HG03521 (cell line): ENCODE measurements at regions not wholly inside any gene's neighbourhood (a gene's known extent, or its start where the extent isn't known, plus 50 kb on each side); places are given as distances from the start of the nearest gene placed in this dataset.
"Not testable (repeated sequence)": the region's sequence is repeated elsewhere in the genome, so short reads cannot be mapped to it uniquely, and the experiment has no call there.

Experiments used
- ATAC-seq: cut with Tn5 transposase; IDR thresholded peaks from one replicate; pipeline ENCODE4 v1.9.1; 2021; ENCODE audit warnings: mild to moderate bottlenecking, moderate library complexity; ENCODE audit not compliant: unreplicated experiment

DNA sequence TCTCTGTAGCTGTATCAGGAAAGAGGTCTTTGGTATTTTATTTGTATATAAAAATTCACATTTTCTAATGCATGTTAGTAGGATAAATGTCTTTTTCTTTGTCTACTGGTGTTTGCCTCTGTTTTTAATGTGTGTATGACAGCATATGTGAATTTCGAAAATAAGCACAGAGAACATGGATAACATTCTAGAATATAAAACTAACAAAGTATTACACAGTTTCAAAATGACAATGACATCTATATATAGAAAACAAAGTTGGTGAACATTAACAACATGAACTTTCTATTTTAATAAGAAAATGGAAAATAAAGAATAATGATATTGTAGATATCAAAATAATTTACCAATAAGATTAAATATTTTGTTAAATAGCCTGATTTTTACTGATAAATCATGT lies 608.0 kb downstream of the COL12A1 start:
- peak; percentile 26 for ATAC-seq

DNA sequence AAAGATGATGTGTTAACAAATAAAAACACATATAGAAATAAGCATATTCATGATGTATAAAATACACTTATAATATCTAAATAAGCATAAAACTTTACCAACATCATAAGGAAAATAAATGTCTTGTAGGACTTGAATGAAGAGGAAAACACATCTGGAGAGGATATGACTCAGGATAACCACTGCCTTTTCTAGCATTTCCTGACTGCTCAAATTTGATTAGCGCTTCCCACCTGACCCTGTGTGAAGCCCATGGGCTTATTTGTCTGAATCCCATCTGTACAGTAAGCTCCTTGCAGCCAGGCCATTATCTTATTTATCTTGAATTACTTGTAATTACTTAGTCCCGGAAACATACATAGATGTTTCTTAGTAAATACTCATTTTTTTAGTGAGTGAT lies 608.6 kb downstream of the COL12A1 start:
- ATAC-seq, result no peak

- ATAC-seq, result no peak
Observed at GRCh38 chr6:74596588-74596987, 609.3 kb downstream of the COL12A1 start.

DNA sequence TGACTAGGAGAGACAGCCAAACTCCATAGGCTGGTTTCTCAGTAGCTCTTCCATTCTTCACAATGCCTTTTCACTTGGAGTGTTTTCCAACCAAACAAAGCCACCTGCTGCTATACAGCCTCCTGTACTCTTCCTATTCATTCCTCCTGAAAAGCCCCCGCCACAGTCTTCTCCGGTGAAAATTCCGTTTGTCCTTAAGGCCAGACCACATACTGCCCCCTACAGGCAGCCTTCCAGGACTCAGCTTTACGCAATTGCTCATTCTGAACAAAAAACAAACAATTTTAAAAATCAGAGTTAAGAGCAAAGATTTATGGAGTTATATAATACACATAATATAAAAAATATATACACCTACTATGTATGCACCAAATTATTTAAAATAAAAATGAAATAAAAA lies 611.5 kb downstream of the COL12A1 start:
- ATAC-seq, result not testable (repeated sequence)

- ATAC-seq, result no peak
Observed at GRCh38 chr6:74588094-74588832, 617.6 kb downstream of the COL12A1 start.

DNA sequence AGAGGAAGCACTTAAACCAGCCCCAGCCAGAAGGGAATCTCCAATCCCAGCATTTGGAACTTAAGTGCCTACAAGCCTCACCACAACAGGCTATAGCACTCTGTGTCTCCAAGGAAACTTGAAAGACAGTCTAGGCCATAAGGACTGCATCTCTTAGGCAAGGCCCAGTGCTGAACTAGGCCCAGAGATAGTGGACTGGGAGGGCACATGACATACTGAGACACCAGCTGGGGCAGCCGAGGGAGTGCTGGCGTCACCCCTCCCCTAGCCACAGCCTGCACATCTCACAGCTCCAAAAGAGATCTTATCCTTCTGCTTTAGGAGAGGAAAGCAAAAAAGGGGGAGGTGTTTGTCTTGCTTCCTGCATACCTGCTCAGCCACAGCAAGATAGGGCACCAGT lies 618.5 kb downstream of the COL12A1 start:
- no peak for ATAC-seq

GRCh38 chr6:74585753-74586152 lies 620.1 kb downstream of the COL12A1 start:
- no peak for ATAC-seq

DNA sequence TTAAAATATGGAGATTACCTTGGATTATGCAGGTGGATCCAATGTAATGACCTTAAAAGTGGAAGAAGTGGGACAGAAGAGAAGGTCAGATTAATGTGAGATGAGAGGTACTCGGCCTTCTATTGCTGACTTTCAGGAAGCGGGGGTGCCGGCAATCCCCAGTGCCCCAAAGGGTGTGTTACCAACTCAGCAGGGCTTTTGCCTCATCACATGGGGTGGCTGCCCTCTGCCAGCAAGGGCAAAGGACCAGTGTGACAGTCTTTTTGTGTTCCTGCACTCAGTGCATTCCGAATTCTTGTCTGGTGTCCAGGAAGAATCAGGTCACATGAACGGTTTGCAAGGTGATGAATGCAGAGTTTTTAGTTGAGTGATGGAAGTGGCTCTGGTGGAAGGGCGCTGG lies 624.2 kb downstream of the COL12A1 start:
- ATAC-seq, result no peak

DNA sequence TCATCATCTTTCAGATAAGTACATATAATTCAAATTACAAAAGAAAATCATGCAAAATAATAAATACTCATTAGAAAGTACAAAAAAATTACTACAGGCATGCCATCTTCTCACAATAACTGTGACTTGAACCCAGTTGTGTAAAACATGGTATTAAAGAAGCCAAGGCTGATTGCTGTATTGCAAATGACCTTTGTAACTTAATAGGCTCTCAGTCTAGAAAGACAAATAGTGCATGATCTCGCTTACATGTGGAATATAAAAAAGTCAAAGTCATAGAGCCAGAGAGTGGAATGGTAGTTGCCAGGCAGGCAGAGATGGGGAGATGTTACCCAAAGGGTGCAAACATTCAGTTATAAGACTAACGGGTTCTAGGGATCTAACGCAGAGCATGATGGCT lies 626.1 kb downstream of the COL12A1 start:
- no peak for ATAC-seq

- no peak for ATAC-seq
Observed at GRCh38 chr6:74579047-74579446, 626.8 kb downstream of the COL12A1 start.

GRCh38 chr6:74578339-74578738 lies 627.5 kb downstream of the COL12A1 start:
- ATAC-seq, result no peak

DNA sequence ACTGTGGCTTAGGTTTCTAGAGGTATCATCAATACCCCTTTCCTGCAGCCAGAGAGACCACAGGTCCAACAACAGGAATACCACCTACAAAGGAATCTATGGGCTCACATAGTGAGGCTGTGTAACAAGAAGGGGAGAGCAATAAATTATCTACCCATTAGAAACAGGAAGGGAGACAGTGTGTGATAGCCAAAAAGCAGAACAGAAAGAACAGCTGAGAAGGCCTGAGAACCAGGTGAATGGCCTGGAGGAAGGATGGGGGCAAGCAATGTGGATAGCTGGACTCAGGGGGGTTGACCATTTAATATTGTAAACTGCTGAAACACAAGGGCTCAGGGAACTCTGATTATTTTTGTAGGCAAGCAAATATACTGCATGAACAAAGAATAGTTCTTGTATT lies 628.2 kb downstream of the COL12A1 start:
- peak; percentile 89 for ATAC-seq

DNA sequence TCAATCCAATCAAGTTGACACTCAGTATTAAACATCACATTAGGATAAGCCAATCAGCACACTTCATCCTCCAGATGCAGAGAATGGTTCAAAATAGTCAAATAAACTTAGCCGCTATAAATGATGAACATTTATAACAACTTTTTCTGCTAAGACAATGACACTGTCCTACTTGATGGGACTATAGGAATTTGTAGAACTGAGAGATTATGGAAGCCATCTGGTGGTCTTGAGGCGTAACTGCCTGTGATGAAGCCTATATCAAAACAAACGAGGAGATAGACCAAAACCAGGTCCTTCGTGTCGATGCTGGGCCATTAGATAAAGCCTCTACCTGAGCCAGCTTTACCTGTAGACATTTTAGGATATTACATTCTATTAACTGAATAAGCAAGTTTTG lies 631.1 kb downstream of the COL12A1 start:
- no peak for ATAC-seq

DNA sequence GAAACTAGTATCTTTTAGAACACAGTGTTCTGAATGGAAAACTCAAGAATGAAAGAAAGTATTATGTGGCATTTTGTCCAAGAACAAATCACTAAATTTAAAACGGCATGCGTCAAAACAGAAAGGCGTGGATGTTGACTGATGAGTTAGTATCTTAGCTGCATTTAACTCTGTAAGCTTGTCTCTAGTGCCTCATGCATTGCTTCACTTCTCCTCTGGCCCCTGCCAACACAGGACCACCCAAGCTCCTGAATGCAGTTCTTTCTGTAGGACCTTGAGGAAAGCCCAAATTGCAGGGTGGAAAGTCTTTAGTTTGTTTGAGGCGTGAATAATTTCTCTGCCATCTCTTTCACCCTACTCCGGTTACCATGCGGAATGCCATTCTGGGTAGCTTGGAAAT lies 632.2 kb downstream of the COL12A1 start:
- ATAC-seq, result no peak

DNA sequence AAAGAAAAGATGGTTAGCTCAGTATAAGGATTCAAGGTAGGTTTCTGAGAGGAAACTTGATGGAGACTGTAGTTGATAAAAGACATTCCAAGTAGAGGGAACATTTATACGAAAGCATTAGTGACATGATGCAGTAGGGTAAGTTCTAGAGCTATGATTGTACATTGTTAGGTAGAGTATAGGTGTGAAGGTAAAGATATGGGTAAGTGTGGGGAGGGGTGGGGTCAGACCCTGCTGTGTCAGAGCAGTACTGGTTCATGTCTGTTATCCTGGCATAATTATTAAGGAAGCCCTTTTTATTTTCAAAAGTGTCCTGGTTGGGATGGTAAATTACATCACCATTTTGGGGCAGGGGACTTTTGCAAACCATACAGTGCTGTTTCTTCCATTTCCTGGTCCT lies 635.8 kb downstream of the COL12A1 start:
- ATAC-seq, result no peak

DNA sequence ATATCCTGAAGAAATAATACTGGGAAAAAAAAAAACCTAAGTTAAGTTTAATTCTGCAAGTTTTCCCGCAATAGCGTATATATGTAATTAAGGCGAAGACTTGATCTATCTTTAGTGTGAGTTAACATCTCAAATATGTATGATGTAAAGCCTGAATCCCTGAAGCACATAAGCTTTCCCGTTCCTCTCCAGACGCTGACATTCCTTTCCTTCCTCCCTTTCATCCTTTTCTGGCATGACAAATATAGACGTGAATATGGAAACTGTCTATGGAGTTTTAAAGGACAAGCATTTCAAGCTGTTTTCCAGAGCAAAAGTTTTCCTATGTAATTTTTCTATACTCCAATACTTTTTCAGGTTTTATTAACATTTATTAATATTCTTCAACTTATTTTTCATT lies 637.0 kb downstream of the COL12A1 start:
- ATAC-seq, result no peak

DNA sequence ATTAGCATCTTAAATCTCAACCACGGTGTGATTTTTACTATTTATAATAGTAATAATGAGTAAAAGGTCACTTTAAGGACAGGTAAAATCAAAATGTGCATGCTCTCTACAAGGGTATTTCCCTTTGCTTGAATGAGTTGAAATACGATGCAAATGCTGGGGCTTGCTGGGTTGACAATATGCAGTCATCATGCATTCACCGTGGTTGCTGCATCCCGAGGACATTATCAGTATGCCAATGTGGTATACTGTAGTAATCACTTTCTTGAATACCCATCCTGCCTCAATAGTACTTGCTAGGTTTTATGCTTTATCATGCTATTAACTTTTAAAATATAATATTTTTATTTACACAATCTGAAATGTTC lies 637.9 kb downstream of the COL12A1 start:
- not testable (repeated sequence) for ATAC-seq

GRCh38 chr6:74567281-74567922 lies 638.5 kb downstream of the COL12A1 start:
- no peak for ATAC-seq

DNA sequence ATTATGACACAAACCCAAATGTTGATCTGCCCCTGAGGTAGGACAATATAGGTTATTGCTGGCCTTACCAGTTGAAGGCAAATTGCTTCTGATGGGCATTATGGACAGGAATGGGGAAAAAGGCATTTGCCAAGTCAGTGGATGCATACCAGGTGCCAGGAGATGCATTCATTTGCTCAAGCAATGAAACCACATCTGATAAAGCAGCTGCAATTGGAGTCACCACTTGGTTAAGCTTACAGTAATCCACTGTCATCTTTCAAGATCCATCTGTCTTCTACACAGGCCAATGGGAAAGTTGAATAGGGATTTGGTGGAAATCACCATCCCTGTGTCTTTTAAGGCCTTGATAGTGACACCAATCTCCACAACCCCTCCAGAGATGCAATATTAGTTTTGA lies 648.6 kb downstream of the COL12A1 start:
- ATAC-seq, result no peak

DNA sequence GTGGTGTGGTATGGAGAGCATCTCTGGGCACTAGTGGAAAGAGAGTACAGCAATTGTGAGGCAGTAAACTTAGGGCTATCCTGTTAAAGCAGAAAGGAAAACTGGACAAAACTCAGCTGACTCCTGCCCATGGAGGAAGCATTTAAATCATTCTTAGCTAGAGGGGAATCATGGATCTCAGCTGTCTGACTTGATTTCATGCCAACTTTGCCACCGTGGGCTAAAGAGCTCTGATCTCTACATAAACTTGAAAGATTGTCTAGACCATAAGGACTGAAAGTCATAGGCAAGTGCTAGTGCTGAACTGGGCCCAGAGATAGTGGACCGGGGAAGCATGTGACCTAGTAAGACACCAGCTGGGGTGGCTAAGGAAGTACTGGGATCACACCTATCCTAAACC lies 651.8 kb downstream of the COL12A1 start:
- no peak for ATAC-seq

- no peak for ATAC-seq
Observed at GRCh38 chr6:74551896-74552295, 654.0 kb downstream of the COL12A1 start.

GRCh38 chr6:74550821-74551220 lies 655.0 kb downstream of the COL12A1 start:
- no peak for ATAC-seq

- no peak for ATAC-seq
Observed at GRCh38 chr6:74549746-74550145, 656.1 kb downstream of the COL12A1 start.
